Left ventricle myocardium superior (tissue), 1 donor: ENCODE measurements at regions not wholly inside any gene's neighbourhood (a gene's known extent, or its start where the extent isn't known, plus 50 kb on each side); places are given as distances from the start of the nearest gene placed in this dataset.
"Not testable (repeated sequence)": the region's sequence is repeated elsewhere in the genome, so short reads cannot be mapped to it uniquely, and the experiment has no call there.

Experiments used
- ATAC-seq: fragments of 200-7000 bp; cut with Tn5 transposase; one replicate; pipeline ENCODE4 v1.9.1; 2020; ENCODE audit warnings: mild to moderate bottlenecking, moderate library complexity
- DNase-seq: peaks from one replicate; pipeline ENCODE4 v3.0.0-alpha.2; 2020
- intact Hi-C: fragments of 100-400 bp; cut with micrococcal nuclease; formaldehyde crosslinking; loops from one replicate; pipeline ENCODE4 v1.11.0; 2022
- donor health status: DM: no; HTN: yes; CAD: no; lungs with severe emphysema.

DNA sequence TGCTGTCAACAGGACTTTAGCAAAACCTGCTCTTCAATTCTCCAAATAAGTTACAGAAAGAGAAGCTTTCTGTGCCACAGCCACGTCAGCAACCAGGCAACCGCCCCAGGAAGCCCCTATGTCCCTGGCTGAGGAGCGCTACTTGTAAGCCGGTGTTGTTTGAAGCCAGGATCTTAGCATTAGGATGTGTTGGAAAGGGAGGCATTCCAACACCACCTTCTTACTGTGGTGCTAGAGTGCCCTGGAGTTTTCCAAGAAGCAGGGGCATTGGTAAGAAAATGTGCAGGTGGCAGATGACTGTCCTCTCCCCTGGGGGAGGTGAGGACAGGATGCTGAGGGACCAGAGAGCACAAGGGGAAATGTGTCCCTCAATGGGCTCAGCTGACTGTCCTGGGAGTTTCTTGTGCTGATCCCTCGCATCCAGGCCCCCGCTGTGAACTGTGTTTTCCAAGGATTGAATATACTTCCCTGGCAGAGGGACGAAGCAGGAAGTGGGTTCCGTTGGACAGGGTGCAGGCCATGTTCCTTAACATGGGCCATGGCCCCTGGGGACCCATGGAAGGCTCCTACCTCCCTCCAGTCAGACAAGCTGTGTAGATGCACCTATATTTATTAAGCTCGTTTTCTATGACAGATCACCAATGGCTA is 139.6 kb upstream of the GDF10 start:
- no peak for DNase-seq
- ATAC-seq: no peak
- intact Hi-C loops: no loop called here

- intact Hi-C loops: no loop called here
- DNase-seq: no peak
These were observed 139.0 kb upstream of the GDF10 start for GRCh38 chr10:47160967-47161366.

DNA sequence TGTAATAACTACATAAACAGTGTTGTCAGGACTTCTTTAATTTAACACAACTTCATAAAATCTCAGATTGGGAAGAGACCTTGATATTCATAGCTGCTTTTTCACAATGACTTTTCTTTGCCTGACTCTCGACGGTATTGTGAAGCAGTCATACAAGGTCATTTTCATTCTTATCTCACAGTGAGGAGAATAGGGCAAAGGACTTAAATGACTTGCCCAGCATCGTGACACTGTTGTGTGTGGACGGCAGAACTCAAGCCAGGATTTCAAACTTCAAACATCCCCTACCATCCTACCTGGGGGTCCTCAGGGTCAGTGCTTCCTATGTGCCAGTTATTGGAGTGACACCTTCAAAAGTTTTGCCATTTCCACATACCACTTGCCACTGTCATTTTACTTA is 138.5 kb upstream of the GDF10 start:
- intact Hi-C loops: no loop called here
- ATAC-seq: no peak
- DNase-seq: no peak

More at GRCh38 chr10:47160967-47161366, 139.0 kb upstream of the GDF10 start:
- no peak for ATAC-seq

GRCh38 chr10:47164126-47164799 is 135.7 kb upstream of the GDF10 start:
- no peak for ATAC-seq
- no peak for DNase-seq
- intact Hi-C loops: no loop called here

DNA sequence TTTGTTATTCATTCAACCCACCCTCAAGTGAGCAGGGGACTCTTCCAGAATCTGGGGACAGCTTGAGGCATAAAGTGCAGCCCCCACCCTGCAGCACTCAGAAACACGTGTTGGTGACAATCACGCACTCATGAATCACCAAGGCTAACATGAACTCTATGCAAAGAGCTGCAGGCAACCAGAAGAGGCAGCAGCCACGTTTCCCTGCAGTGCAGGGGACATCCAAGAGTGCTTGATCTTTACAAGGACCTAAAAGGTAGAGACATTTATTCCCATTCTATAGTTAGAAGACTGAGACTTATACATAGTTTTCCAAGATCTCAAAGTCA is 135.2 kb upstream of the GDF10 start:
- no peak for DNase-seq
- ATAC-seq: no peak
- intact Hi-C loops: no loop called here

GRCh38 chr10:47165168-47165710 is 134.8 kb upstream of the GDF10 start:
- intact Hi-C loops: no loop called here
- ATAC-seq (no peak), DNase-seq (no peak)

DNA sequence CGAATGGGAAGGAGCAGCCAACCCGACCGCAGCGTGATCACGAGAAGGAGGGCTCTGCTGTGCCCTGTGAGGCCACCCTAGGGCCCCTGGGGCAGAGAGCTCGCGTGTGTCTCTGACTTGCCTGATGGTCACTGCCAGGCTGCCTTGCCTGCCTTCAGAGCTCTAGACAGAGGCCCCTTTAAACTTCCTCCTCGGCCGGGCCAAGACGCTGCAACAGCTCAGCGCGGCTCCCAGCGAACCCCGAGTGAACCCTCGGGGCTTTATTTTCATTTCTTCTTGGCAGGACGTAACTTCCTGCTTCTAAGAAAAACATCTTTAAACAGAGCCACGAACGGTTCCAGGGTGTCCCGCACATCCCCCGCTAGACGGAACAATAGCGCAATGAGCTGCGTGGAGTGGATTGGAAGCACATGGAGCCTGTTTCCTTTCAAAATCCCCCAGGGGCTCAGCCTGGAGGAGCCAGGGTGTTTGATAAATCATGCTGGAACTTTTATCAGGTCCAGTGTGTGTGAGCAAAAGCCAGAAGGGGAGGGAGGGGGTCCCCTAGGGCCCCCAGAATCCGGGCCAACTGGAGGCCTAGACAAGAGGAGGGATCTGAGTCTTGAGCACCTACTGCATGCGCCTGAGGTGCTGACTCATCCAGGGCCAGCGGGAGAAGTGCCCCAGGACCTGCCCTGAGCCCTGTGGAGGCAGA is 134.1 kb upstream of the GDF10 start:
- intact Hi-C loops: no loop called here
- peak; percentile 83 for ATAC-seq

GRCh38 chr10:47166405-47166777 is 133.6 kb upstream of the GDF10 start:
- peak; percentile 6 for ATAC-seq
- intact Hi-C loops: no loop called here
- no peak for DNase-seq

More for the DNA sequence above, 134.1 kb upstream of the GDF10 start:
- DNase-seq: peak; percentile 68

GRCh38 chr10:47166808-47167581 is 133.0 kb upstream of the GDF10 start:
- intact Hi-C loops: not testable (repeated sequence)
- peak; percentile 70 for ATAC-seq
- peak; percentile 55 for DNase-seq

- intact Hi-C loops: no loop called here
- no peak for DNase-seq
- no peak for ATAC-seq
These were observed 132.4 kb upstream of the GDF10 start for GRCh38 chr10:47167591-47167990.

- ATAC-seq (no peak), DNase-seq (no peak)
- intact Hi-C loops: no loop called here
These were observed 130.4 kb upstream of the GDF10 start for GRCh38 chr10:47169581-47169980.

GRCh38 chr10:47173929-47174442 is 126.0 kb upstream of the GDF10 start:
- intact Hi-C loops: no loop called here
- no peak for ATAC-seq
- no peak for DNase-seq

DNA sequence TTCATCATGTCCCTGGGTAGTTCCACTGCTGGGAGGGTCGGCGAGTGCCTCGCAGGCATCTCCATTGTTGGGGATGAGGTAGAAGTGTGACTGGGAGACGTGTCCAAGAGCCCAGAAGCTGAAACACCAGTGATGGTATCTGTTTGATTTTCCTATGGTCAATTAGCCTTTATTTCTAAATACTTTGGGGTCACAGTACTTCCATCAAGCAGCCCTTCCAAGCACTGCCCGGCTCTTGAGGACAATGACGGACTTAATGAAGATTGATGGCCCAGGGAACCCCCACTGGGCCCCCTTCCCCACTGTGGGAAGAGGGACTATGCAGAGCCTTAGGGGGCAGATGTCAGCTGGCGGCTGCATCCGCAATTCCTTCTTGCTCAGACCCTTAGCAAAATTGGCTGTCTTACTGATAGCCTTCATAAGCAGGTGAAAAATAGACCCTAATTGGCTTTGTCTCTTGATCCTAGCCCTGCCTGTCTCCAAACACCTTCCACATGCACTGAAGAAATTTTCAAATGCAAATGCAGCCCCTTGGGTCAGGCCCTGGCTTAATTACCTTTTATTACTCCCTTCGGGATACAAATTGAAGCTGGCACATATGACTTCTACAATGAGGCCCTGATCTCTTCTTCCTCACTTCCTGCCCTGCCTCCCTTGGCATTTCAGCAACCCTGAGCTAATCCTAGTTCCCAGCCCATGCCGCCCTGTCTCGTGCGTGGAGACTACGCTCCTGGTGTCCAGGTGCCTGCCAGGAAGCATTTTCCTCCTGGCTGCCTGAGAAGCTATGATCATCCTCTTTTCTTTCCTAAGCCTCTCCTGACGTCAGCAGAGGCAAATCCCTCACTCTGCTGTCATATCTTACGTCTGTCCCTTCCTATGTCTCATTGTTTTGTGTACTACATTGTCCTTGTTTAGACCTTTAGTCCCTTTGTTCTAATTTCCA is 124.5 kb upstream of the GDF10 start:
- ATAC-seq (no peak), DNase-seq (no peak)
- intact Hi-C loops: no loop called here

GRCh38 chr10:47176206-47176902 is 123.6 kb upstream of the GDF10 start:
- intact Hi-C loops: no loop called here
- DNase-seq (no peak), ATAC-seq (no peak)

GRCh38 chr10:47176903-47177868 is 122.8 kb upstream of the GDF10 start:
- intact Hi-C loops: no loop called here
- ATAC-seq (no peak), DNase-seq (no peak)

DNA sequence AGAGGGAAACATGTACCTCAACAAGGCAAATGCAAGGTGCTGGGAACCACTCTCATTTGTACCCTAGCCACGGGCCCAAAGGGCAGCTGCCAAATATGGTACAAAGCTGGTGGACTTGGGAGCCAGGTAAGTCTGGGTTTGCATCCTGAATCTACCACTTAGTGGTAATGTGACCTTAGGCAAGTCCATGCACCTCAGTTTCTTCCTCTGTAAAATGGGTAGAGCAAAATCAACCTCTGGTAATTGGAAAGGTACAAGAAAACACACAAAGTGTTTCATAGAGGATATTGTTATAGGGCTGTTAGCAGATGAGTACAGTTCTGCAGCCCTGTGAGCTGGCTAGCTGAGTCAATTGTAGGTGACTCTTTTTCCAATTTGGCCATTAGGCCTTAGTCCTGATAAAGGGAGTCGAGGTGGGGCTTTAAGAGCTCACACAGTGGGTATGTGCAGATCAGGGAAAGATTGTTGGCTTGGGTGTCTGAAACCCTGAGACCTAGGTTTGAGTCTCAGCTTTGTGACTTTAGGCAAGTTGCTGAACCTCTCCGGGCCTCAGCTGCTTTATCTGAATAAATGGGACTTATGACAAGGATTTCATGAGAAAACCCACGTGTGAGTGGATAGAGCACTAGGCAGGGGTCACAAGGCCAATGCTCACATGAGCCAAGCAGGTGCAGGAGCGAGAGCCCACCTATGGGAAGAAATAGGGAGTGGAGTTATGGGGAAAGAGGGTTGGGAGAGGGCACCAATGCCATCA is 121.3 kb upstream of the GDF10 start:
- ATAC-seq: no peak
- no peak for DNase-seq
- intact Hi-C loops: no loop called here
